Subcutaneous abdominal adipose tissue (tissue), 5 donors: ENCODE measurements at regions not wholly inside any gene's neighbourhood (a gene's known extent, or its start where the extent isn't known, plus 50 kb on each side); places are given as distances from the start of the nearest gene placed in this dataset.

ENCODE experiments used
- H3K27ac ChIP-seq: one replicate; pipeline ENCODE4 v1.7.0; 2013; ENCODE audit warnings: low read depth, mild to moderate bottlenecking, inconsistent platforms, low read length, moderate library complexity
- H3K27me3 ChIP-seq, 5 donors: one replicate each; pipeline ENCODE4 v1.7.0; 2013; ENCODE audit warnings: low read length in 5 of 5, inconsistent platforms in 1 of 5; ENCODE audit not compliant: control insufficient read depth in 5 of 5, insufficient read depth in 4 of 5
- H3K36me3 ChIP-seq, 5 donors: one replicate each; pipeline ENCODE4 v1.7.0; 2013; ENCODE audit warnings: low read length in 5 of 5; ENCODE audit not compliant: control insufficient read depth in 5 of 5, insufficient read depth in 5 of 5
- H3K4me1 ChIP-seq, 5 donors: one replicate each; pipeline ENCODE4 v1.7.0; 2013; ENCODE audit warnings: low read length in 5 of 5, mild to moderate bottlenecking in 3 of 5, moderate library complexity in 1 of 5; ENCODE audit not compliant: control insufficient read depth in 5 of 5, insufficient read depth in 5 of 5
- H3K4me3 ChIP-seq, 5 donors: one replicate each; pipeline ENCODE4 v1.7.0; 2013; ENCODE audit warnings: low read length in 5 of 5, low read depth in 1 of 5
- H3K9ac ChIP-seq, 5 donors: one replicate each; pipeline ENCODE4 v1.7.0; 2013; ENCODE audit warnings: low read length in 5 of 5, mild to moderate bottlenecking in 4 of 5, moderate library complexity in 3 of 5
- H3K9me3 ChIP-seq, 5 donors: one replicate each; pipeline ENCODE4 v1.7.0; 2013; ENCODE audit warnings: low read length in 5 of 5; ENCODE audit not compliant: control insufficient read depth in 5 of 5
- donor health status: healthy.
- donor health status: healthy.
- donor health status: healthy.
- donor health status: healthy.
- donor health status: healthy.

DNA sequence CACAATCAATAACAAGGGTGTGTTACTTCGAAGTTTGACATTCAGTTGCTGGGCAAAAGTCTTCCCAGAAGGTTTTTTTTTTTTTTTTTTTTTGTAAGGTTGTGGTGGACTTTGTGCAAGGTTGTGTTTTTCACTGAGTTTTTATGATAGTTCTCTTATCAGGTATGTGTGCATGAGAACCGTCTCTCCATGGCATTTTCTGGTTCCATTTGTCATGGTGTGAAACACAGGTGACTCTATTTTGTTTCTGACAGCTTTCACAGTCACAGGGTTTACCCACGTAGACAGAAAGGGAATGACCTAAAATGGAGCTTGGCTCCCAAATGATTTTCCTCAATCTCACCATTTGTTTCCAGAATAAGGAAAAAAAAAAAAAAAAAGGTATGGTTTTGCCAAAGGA, 1377.2 kb upstream of the CADM2 start:
- H3K4me3 ChIP-seq: no peak overlapping the region
- H3K27me3 ChIP-seq: no peaks in the 10 kb centered on the region
- H3K27ac ChIP-seq: no peak overlapping the region
- no peak overlapping the region for H3K9ac ChIP-seq
- peaks cover 0 to 3% (median 0%) of the 10 kb centered on the region in 5 donors for H3K9me3 ChIP-seq
- no peaks in the 10 kb centered on the region for H3K4me1 ChIP-seq
- no peaks in the 10 kb centered on the region for H3K36me3 ChIP-seq

DNA sequence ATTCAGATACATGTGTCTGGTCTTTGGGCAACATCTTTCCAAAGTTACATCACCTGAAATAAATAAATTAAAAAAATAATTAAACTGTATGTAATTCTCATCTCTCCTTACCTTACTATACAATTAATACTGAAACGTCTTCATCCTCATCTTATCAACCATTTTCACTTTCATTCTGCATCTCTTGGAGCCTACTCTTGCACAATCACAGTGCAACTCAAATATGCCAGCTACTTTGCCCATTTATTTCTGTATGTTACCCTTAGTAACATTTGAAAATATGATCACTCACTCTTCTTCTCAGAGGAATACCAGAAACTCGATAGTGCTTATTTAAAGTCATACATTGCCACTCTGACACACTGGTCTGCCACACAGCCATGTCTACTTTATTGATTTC, 1357.1 kb upstream of the CADM2 start:
- Histone ChIP-seq H3K27ac (no peak overlapping the region), H3K27me3 (no peaks in the 10 kb centered on the region), H3K9me3 (no peaks in the 10 kb centered on the region), H3K4me3 (no peak overlapping the region), H3K36me3 (no peaks in the 10 kb centered on the region), H3K4me1 (no peaks in the 10 kb centered on the region), H3K9ac (no peak overlapping the region)

DNA sequence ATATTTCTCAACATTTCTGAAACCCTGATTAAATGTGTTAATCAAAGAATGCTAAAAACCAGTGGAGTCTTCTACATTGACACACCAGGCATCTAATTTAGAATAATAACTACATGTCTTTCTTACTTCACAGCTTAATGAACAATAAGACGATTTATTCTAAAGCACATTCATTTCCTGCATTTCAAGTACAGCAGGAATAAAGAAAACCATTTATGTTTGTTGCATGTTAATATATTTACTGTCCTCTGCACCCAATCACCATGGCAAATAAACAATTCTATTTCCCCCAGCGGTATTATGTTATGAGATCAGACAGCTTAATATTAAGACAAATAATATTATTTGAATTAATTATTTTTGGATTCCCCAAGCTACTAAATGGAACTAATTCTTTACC, 1336.3 kb upstream of the CADM2 start:
- Histone ChIP-seq H3K4me1 (no peaks in the 10 kb centered on the region), H3K9ac (no peak overlapping the region), H3K4me3 (no peak overlapping the region), H3K9me3 (peaks cover 0 to under 1% (median 0%) of the 10 kb centered on the region in 5 donors), H3K27me3 (no peaks in the 10 kb centered on the region), H3K27ac (no peak overlapping the region), H3K36me3 (no peaks in the 10 kb centered on the region)

- no peaks in the 10 kb centered on the region for H3K36me3 ChIP-seq
- no peaks in the 10 kb centered on the region for H3K4me1 ChIP-seq
- H3K27me3 ChIP-seq: no peaks in the 10 kb centered on the region
- H3K4me3 ChIP-seq: no peak overlapping the region
- H3K9ac ChIP-seq: no peak overlapping the region
- H3K9me3 ChIP-seq: no peaks in the 10 kb centered on the region
- no peak overlapping the region for H3K27ac ChIP-seq
Measured at GRCh38 chr3:83625261-83625660, 1333.5 kb upstream of the CADM2 start.

- H3K36me3 ChIP-seq: no peaks in the 10 kb centered on the region
- no peaks in the 10 kb centered on the region for H3K27me3 ChIP-seq
- H3K4me1 ChIP-seq: no peaks in the 10 kb centered on the region
- no peak overlapping the region for H3K9ac ChIP-seq
- no peak overlapping the region for H3K27ac ChIP-seq
- no peaks in the 10 kb centered on the region for H3K9me3 ChIP-seq
- no peak overlapping the region for H3K4me3 ChIP-seq
Measured at GRCh38 chr3:83628471-83628870, 1330.3 kb upstream of the CADM2 start.

- no peaks in the 10 kb centered on the region for H3K27me3 ChIP-seq
- no peaks in the 10 kb centered on the region for H3K9me3 ChIP-seq
- no peak overlapping the region for H3K9ac ChIP-seq
- no peaks in the 10 kb centered on the region for H3K4me1 ChIP-seq
- H3K36me3 ChIP-seq: no peaks in the 10 kb centered on the region
- no peak overlapping the region for H3K4me3 ChIP-seq
- no peak overlapping the region for H3K27ac ChIP-seq
Measured at GRCh38 chr3:83632526-83632925, 1326.3 kb upstream of the CADM2 start.

GRCh38 chr3:83633758-83634157, 1325.0 kb upstream of the CADM2 start:
- Histone ChIP-seq H3K27ac (no peak overlapping the region), H3K27me3 (no peaks in the 10 kb centered on the region), H3K4me1 (no peaks in the 10 kb centered on the region), H3K9ac (no peak overlapping the region), H3K36me3 (no peaks in the 10 kb centered on the region), H3K4me3 (no peak overlapping the region), H3K9me3 (no peaks in the 10 kb centered on the region)

DNA sequence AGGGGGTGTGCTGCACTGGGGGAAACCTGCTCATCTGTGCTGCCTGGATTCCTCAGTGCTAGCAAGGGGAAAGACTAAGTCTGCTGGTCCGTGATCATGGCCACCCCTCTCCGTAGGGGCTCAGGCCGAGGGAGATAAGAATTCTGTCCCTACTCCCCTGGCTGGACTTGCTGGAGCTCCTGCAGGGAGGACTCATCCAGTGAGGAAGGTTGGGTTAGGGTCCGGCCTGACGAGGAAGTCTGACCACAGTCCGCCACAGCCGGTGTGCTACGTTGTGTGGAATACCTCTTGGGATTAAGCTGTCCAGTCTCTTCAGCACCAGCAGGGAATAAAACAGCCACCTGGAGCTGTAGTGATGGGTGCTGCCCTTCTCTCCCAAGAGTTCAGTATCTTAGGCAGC, 1309.1 kb upstream of the CADM2 start:
- Histone ChIP-seq H3K36me3 (no peaks in the 10 kb centered on the region), H3K27ac (no peak overlapping the region), H3K4me3 (no peak overlapping the region), H3K27me3 (no peaks in the 10 kb centered on the region), H3K9ac (no peak overlapping the region), H3K9me3 (peaks cover 2 to 8% (median 8%) of the 10 kb centered on the region in 5 donors), H3K4me1 (no peaks in the 10 kb centered on the region)

DNA sequence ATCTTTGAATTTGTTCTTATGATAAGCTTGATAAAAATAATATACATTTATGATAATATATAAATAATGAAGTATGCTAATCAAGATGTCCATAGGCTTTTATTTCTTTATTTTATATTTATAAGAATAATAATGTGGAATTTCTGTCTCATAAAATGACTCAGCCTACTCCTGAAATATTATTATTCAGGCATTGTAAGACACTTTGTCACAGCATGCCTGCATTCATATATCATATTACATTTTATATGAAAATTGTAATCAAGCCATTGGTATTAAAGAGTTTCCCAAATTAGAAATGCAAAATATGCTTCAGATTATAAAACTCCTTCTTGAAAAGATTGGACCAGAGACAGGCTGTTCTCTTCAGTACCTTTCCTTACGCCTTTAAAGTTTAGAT, 1303.7 kb upstream of the CADM2 start:
- no peak overlapping the region for H3K4me3 ChIP-seq

DNA sequence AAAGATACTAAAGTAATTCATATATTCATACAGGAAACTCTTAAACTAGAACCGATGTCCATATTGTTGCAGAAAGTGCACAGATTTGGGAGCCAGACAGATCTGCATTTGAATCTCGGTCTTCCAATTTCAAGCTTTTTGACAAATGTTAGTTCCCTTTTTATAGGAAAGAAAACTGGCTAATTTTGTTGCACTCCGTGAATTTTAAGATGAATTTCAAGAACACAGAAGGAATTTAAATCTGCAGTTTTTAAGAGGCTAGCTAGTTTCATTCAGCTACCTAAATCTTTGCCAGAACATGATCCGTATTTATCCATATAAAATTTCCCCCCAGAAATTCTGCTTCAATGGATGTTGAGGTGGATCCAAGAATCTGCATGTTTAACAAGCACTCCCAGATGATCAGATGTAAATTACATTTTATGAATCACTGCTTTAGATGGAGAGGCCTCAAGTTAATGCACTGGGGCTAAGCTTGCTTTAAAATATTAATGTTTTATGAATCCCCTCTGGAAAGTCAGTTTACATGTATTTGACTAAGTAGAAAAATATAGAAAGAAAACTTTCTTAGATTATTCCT, 1296.3 kb upstream of the CADM2 start:
- H3K9ac ChIP-seq: no peak overlapping the region
- no peaks in the 10 kb centered on the region for H3K27me3 ChIP-seq
- H3K9me3 ChIP-seq: no peaks in the 10 kb centered on the region
- H3K4me3 ChIP-seq: no peak overlapping the region
- H3K27ac ChIP-seq: no peak overlapping the region
- no peaks in the 10 kb centered on the region for H3K4me1 ChIP-seq
- H3K36me3 ChIP-seq: no peaks in the 10 kb centered on the region

More for the DNA sequence above, 1303.7 kb upstream of the CADM2 start:
- Histone ChIP-seq H3K27ac (no peak overlapping the region), H3K36me3 (no peaks in the 10 kb centered on the region), H3K4me1 (no peaks in the 10 kb centered on the region), H3K27me3 (no peaks in the 10 kb centered on the region), H3K9me3 (peaks cover 0 to 2% (median 0%) of the 10 kb centered on the region in 5 donors), H3K9ac (no peak overlapping the region)

GRCh38 chr3:83670416-83670815, 1288.4 kb upstream of the CADM2 start:
- Histone ChIP-seq H3K27me3 (no peaks in the 10 kb centered on the region), H3K9ac (no peak overlapping the region), H3K4me3 (no peak overlapping the region), H3K9me3 (no peaks in the 10 kb centered on the region), H3K4me1 (no peaks in the 10 kb centered on the region), H3K36me3 (no peaks in the 10 kb centered on the region), H3K27ac (no peak overlapping the region)
